Cerebellar cortex (tissue), 1 donor: ENCODE measurements at regions not wholly inside any gene's neighbourhood (a gene's known extent, or its start where the extent isn't known, plus 50 kb on each side); places are given as distances from the start of the nearest gene placed in this dataset.

ENCODE experiments used
- DNase-seq: peaks from one replicate; pipeline ENCODE4 v3.0.0-alpha.2; 2015; ENCODE audit warnings: low spot score

DNA sequence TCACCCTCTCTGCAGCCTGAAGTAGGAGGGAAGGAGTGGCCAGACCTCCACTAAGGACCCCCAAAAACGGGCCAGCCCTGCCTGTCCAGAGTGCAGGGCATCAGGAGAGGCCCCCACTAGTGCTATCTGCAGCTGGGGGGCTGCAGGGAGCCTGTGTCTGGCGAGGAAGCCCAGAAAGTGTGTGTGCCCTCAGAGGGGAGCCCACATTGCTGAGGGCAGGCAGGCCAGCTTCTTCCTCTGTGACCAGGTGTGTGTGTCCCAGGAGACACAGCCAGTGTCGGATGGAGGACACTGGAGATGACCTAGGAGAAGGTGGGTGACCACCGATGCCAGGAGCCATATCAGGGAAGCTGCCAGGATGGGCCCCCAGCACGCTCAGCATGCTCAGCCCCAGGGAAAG is 218.7 kb downstream of the IRX2 start:
- no peak for DNase-seq

DNA sequence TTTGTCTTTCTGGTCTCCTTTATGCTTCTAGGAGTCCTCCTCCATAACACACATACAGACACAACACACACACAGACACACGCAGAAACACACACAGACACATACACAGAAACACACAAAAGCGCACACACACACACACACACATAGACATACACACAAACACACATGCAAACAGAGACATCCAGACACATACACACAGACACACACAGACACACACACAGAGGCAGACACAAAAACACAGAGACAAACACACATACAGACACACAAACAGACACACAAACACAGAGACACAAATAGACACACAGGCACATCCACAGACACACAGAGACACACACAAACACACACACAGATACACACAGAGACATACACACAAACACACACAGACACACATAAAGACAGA is 220.2 kb downstream of the IRX2 start:
- no peak for DNase-seq

DNA sequence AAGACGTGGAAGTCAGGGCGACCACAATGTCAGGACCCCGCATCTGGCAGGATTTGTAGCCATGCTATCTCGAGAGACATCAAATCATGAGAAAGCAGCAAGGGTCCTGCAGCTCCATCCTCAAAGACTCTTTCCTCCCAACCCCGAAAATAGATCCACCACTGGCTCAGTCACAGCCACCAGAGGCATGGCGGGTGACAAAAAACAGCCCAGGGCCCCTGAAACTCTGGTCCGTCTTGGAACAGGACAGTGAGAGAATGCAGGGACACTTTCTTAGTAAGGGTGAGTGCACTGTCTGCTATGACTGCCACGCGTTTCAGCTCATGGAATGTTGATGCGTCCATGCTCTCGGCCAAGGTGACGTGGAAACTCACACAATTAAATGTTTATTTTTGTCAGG is 220.9 kb downstream of the IRX2 start:
- DNase-seq = no peak

DNA sequence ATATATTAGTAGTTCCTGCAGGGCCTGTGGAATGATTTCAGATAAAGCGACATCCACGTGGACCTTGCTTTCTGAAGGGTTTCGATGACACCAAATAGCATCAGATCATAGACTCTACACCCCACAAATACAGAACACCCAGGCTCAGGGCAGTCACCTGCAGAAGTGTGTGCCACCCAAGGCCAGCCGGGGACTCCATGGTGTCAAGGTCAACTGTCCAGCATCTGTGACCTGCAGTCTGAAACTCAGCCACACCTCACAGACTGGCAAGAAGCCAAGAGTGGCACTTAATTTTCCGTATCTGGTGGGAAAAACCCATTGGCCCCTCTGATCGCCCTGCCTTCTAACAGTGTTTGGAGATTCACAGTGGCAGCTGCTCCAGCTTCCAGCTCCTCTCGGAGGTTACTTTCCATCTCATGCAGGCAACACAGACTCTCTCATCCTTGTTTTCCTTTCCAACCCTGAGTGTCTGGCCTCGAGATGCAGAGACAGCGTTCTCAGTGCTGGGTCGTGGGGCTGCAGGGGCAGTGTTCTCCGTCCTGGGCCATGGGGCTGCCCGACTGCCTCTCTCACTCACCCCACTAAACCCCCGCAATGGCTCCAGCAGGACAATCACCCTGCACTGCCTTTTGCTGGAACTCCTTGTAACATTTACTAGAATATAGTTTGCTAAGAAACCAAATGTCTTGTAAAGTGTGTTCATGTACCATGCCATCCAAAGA is 221.9 kb downstream of the IRX2 start:
- DNase-seq = no peak

DNA sequence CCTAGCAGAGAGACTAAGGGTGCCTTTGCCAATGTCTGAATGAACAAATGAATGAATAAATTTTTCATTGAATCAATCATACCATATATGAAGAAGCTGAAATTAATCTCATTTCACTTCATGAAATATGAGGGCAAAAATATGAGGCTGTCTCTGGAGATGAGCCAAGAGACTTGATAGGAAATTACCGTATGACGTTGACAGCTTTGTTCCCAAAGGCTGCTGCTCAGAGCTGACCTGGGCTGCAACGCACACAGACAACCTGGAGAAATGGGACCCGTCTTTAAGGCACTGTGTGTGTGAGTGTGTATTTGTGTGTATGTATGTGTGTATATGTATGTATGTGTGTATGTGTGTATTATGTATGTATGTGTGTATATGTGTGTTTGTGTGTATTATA is 226.1 kb downstream of the IRX2 start:
- no peak for DNase-seq

DNA sequence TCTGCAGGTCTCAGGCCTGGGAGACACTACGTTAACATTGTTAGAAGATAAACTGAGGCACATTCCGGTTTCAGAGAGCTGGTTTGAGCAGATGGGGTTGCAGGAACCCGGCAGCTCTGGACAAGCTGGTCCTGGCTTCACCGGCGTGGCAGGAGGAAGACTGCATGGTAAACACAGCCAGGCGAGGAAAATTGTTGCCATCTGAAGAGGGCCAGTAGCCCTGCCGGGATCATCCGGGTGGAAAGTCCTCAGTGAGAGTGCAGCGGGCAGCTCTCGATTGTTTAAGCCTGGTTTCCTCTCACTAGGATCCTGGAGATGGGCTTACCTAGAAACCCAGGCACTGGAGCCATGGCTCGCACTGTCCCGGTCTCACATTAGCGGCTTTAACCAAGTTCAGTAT is 226.9 kb downstream of the IRX2 start:
- no peak for DNase-seq

DNA sequence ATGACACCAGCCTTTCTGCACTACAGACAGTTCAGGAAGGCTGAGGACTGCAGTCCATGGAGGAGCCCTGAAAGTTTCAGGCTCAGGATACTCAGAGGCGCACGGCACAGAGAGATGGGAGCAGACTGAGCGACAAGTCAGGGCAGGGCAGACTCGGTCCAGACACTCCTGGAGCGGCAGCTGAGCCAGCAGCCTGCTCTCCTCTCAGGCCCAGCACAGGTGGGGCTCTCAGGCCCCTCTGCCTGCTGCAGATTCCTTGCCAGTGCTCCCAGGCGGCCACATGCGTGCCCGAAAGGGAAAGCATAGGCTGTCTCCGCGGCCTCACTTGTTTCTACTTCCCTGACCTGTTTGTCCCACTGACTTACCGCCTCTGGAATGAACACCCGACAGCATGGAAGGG is 228.3 kb downstream of the IRX2 start:
- DNase-seq = no peak

DNA sequence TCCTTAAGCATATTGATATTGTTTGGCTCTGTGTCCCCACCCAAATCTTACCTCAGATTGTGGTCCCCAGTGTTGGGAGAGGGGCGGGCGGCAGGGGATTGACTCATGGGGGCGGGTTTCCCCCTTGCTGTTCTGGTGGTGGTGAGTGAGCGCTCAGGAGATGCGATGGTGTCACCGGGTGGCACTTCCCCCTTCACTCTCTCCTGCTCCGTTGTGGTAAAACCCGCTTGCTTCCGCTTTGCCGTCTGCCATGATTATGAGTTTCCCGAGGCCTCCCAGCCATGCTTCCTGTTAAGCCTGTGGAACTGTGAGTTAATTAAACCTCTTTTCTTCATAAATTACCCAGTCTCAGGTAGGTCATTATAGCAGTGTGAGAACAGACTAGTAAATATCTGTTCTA is 229.1 kb downstream of the IRX2 start:
- no peak for DNase-seq

DNA sequence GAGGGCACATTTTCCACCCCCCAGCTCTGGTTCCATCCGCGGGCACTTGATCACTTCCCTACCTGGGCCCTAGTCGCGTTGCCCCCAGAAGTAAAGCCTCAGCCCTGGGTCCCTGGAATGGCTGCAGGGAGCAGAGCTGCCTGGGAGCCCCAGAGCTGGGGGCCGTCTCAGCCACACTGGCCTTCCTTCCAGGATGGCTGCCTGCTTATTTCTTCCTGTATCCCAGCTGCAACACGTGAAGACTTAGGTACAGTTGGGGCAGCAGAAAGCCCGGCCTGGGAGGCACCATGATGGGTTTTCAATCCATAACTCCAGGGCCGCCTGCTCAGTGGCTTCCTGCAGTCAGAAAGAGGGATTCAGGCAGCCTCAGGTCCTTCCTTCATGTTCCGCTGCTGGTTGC is 232.3 kb downstream of the IRX2 start:
- no peak for DNase-seq

DNA sequence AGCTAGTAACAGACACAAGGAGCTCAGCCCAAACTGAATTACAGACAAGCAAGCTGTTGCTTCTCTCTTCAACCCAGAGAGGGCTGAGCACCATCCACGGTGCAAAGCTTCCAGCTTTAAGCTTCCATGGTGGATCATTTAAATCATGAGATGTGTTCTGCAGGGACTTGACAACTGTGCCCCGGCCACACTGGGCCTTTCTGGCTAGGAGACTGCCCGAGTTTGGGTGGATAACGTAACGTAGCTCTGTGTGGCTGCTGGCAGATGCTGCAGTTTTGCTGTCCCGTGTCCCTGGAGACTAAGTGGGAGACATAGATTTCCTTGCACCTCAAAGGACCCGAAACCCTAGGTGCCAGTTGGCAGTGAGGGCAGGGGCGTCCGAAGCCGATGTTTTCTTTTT is 234.0 kb downstream of the IRX2 start:
- DNase-seq = no peak

DNA sequence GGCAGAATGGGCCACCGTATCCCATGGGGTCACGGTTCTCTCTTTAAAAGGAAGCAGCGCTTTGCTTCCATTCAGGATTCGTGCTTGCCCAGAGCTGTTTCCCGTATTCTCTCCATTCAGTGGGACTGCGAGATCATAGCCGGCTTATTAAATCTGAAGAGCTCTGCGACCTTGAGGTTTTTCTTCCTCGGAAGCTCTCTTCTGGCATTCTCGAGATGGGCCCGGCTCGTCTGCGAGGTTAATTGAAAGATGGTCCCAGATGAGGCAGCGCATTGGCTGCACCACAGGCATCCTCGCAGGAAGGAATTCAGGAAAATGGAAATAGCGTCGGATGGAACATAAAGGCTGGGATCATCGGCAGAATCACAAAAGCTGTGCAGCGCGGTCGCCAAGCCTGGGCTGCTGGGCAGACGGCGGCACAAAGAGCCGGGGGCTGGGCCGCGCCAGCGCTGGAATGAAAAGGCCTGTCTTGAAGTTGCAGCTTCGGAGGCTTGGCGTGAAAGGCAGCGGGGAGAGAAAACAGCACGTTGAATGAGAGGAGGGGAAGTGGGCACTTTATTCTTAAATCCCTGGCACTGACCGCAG is 236.2 kb downstream of the IRX2 start:
- no peak for DNase-seq

DNA sequence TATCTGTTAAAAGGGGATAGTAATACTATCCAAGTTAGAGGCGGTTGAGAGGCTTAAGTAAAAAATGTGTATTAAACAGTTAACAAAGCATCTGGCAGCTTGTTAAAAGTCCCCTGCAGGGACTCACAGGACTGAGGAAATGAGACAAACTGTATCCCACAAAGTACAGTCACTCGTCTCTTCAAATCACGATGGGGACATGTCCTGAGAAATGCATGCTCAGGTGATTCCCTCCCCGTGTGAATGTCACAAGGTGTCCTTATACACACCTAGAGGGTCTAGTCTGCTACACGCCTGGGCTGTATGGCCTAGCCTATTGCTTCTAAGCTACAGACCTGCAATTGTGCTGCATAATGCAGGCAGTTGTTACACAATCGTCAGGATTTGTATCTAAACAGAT is 237.0 kb downstream of the IRX2 start:
- no peak for DNase-seq

DNA sequence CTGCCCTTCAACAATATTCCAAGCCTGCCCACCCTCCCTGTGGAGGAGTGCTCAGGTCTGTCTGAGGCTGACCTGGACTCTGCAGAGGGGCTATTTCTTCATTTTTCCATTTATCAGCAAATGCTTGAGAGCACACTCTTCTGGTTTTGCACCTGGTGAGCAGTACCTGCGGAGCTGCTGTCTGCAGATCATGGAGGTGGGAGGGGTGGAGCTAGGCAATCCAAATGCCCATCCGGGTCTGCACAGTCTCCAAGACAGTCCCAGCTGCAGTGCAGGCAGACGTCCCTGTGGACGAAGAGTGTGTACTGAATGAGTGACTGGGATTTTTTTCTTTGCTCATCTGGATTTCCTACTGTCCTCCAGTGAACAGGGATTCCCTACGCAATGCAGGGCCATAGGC is 239.8 kb downstream of the IRX2 start:
- no peak for DNase-seq

DNA sequence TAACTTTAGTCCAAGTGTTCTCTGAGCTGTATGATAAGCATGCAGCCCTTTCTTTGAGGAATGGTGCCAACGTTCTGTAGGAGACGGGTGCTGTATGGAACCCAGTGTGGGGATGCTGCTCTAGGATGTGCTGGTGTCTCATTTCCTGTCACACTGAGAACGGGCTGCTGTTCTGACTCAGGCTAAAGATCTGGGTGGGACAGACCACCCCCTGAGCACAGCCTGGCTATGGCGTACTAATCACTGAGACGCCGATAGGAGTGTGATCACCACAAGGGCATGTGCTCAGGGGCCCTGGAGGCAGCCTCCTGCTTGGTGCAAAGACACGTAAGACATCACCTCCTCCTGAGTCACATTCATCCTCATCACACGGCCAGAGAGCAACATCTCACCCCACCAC is 240.4 kb downstream of the IRX2 start:
- DNase-seq = no peak

DNA sequence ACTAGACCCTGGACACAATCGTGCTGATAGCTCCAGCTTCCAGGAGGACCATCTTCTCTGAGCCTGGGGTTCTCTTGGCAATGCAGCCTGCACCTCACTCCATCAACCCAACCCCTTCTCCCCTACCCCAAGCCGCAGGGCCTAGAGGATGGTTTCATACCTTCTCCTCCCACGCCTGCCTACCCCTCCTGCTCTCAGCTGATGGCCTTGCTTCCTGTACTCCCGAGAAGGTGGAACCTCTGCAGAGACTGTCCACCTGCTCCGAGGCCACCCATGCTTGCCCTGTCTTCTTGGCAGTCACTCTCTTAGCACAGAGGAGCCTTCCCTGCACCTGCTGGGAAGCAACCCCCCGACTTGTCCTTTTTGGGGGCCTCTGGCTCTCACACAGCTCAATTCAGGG is 241.9 kb downstream of the IRX2 start:
- DNase-seq = no peak

DNA sequence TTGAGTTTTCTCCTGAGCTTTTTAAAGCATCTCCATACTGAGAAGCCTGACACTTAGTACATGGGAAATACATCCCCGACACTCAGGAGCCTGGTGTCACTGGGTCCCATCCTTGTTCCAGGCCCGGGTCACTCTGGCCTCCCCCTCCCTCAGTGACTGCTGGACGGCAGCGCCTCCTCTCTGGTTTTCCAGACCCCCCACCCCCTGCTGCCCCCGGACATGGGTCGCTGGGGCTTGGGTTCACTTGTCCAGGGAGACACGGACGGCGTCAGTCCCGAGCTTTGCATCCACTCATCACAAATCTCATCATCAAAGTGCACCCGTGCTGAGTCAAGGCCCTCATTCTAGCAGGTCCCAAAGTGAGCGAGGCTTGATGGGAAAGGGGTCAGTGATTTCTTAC is 243.0 kb downstream of the IRX2 start:
- no peak for DNase-seq

DNA sequence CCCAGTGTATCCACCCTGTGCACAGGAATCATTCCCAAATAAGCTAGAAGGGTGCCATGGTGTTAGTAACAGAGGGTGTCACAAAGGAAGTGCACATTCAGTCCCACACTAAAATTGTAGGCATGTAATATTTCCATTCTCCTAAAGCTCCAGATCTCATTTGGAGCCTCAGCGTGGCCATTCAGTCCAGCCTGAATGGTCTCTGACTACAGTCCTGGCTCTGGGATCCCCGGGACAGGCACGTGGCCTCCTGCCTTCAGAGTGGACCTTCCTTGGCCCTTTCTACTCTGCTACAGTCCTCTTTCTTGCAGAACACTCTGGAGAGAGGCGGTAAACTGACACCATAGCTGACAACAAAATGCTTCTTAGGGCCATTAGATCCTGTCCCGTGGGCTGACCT is 243.9 kb downstream of the IRX2 start:
- DNase-seq = no peak

DNA sequence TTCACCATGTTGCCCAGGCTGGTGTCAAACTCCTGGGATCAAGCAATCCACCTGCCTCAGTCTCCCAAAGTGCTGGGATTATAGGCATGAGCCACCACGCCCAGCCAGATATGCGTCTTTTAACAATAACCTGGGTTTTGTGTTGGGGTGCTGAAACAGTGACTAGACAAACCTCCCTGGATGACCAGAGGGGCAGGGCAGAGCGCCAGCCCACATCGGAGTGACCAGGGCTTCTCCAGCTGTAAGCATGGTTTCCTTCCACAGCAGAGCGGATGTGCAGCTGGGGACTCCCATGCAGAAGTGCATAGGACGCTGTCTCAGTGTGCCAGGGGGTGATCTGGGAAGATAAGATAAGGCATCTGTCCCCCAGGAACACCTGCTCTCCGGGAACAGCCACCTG is 244.9 kb downstream of the IRX2 start:
- no peak for DNase-seq

DNA sequence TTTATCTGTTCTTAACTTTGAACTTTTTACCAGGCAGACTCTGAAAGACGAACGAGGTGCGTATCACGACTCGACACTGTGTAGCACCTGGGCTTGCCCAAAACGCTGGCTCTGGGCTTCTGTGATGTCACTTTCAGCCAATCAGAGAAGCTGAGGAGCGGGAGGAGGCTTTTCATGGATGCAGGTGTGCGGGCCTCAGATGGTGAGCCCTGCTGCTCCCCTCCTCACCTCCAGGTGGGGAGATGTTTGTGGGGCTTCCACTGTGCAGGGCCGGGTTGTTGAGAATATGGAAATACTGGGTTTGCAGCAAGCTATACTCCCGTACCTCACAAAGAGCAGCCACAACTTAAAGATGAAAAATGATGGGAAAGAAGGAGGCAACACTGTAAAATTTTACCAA is 246.3 kb downstream of the IRX2 start:
- no peak for DNase-seq

DNA sequence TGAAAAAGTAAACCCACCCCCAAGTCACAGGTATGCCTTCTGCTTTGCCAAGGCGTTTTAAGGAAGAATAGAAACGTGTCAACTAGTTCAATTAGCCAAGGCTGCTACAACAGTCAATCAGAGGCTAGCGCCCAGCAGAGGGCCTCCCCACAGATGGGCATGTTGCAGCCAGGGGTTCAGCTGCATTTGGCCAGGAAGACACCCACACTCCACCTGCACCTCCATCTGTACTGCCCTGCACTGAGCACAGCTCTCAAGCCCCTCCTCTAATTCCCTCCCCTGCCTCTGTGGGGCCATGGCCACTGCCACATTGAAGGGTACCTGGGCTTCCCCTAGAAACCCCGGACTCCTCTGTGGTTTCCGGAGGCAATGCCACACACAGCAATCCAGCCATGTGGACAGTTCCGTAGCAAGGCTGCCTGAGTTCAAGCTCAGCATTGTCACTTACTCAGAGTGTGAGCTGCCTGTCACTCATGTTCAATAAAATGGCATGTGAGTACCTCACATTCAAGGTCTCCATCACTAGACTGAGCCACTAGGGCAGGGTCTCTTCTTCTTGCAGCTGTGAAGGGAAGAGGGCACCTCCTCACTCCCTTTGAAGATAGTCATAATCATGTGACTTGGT is 248.4 kb downstream of the IRX2 start:
- DNase-seq = no peak

DNA sequence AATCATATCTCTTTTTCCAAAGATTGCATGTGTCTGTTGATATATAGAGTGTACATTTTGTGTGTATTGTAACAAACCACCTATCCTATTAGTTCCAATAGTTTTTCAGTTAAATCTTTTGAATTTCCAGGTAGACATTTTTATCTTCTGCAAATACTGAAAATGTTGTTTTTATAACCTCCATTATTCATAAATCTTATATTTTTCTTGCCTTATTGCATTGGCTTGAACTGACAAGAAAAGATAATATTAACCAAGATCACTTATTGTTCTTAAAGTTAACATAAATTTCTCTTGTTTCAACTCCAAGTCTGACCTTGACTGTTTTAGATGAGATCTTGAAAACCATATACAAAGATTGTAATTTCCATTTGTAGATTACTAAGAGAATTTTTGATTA is 251.6 kb downstream of the IRX2 start:
- no peak for DNase-seq

DNA sequence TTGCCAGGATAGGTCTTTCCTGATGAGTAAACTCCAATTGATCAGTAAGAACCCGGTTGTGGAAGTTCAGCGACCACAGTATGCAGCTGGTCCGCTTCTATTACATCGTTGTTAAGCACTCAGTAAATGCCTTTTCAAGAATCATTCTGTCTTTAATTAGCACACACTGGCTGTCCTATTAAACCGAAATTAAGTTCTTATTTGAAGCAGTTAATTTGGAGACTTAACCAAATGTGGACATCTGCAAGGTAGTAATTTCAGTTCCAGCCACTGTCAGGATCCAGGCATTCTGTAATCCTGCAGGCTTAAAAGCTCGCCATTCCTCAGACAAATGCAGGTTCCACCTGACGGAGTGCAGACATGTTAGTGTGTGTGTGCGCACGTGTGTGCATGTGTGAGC is 254.6 kb downstream of the IRX2 start:
- DNase-seq = no peak

DNA sequence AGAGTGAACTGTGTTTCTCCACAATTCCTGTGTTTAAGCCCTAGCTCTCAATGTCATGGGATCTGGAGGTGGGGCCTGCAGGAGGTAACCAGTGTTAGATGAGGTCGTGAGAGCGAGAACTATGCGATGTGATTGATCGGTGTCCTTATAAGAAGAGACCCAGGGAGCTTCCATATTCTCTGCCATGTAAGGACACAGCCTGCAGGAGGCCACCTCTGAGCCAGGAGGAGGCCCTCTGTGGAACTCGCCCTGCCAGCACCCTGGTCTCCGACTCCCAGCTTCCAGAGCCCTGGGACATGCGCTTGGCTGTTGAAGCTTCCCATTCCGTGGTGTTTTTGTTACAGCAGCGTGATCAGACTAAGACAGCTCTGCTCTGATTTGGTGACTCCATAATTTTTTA is 255.4 kb downstream of the IRX2 start:
- no peak for DNase-seq

DNA sequence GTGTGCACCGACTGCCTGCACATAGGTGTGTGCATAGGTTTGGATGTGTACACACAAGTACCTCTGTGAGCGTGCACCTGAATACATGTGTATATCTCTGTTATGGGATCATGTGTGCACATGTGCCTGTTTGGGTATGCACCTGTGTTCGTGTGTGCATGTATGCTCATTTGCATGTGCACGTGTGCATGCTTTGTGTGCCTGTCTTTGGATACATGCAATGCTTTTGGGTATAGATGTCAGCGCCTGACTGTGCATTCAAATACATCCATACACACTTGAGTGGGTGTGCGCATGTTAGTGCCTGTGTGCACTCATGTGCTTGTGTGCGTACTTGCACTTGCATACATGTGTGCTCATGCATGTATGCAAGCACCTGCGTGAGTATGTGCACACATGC is 258.1 kb downstream of the IRX2 start:
- DNase-seq = no peak
